GM12878 (cell line): ENCODE measurements at regions not wholly inside any gene's neighbourhood (a gene's known extent, or its start where the extent isn't known, plus 50 kb on each side); places are given as distances from the start of the nearest gene placed in this dataset.

Experiments
- CHD2 ChIP-seq: IDR thresholded peaks from 2 replicates; pipeline ENCODE4 v1.6.1; 2011; ENCODE audit warnings: low read depth, low read length, improper control_type of control experiment, borderline replicate concordance
- NFYB ChIP-seq: IDR thresholded peaks from 2 replicates; pipeline ENCODE4 v1.6.1; 2011; ENCODE audit warnings: low read depth, mild to moderate bottlenecking, low read length, improper control_type of control experiment, moderate library complexity; ENCODE audit not compliant: insufficient read depth
- TARDBP ChIP-seq: IDR thresholded peaks from 2 replicates; pipeline ENCODE4 v1.6.1; 2016; ENCODE audit warnings: borderline replicate concordance
- YBX1 ChIP-seq: fragments of 450-650 bp; IDR thresholded peaks from 2 replicates; pipeline ENCODE4 v1.6.1; 2016; ENCODE audit warnings: antibody characterized with exemption
- TF ChIP-seq, protein P1 (sequence below): fragments of 450-650 bp; IDR thresholded peaks from 2 replicates; pipeline ENCODE4 v1.6.1; 2014; ENCODE audit warnings: mild to moderate bottlenecking
- TF ChIP-seq, protein P2 (sequence below): fragments of 450-650 bp; formaldehyde crosslinking; IDR thresholded peaks from 2 replicates; pipeline ENCODE4 v1.5.0; 2022; ENCODE audit warnings: mild to moderate bottlenecking, missing genetic modification characterization
- TF ChIP-seq, protein P3 (sequence below): IDR thresholded peaks from 2 replicates; pipeline ENCODE4 v1.6.1; 2011; ENCODE audit warnings: low read depth, mild to moderate bottlenecking, low read length, moderate library complexity, borderline replicate concordance; ENCODE audit errors: extremely low read depth
- TF ChIP-seq, protein P4 (sequence below), 3 experiments: IDR thresholded peaks in 2 of 3; conservative IDR thresholded peaks in 1 of 3; 2 replicates each; pipeline ENCODE4 v1.5.1; 2011; ENCODE audit warnings: low read depth in 3 of 3, low read length in 3 of 3, mild to moderate bottlenecking in 3 of 3, control low read depth in 2 of 3, moderate library complexity in 2 of 3, inconsistent platforms in 1 of 3, mixed read lengths in 1 of 3; ENCODE audit not compliant: control insufficient read depth in 2 of 3, insufficient read depth in 1 of 3; ENCODE audit errors: extremely low read depth in 1 of 3

DNA sequence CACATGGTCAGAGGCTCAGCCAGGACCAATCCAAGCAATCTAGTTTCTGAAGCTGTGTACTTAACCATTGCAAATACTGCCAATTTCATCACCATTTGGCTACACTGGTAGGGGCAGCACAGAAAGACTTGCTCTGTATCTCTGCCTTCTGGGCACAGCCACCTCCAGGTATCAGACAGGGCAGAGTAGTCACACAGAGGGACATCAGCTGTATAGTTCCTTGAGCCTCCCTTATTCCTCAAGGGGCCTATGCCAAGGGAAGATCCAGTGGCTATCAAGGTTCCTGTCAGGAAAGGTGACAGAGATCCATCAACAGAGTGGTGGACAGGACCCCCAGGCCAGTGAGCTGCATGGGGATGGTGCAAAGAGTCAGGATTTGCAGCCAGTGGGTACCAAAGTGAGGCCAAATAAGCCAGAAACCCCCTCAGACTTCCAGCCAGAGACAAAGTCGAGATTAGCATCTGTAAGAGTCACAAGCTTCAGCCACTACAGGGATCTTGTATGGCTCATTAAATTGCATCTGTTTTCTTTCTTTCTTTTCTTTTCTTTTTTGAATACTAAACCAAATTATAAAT is 381.6 kb upstream of the CPEB2 start:
- TF ChIP-seq, protein P1, sequence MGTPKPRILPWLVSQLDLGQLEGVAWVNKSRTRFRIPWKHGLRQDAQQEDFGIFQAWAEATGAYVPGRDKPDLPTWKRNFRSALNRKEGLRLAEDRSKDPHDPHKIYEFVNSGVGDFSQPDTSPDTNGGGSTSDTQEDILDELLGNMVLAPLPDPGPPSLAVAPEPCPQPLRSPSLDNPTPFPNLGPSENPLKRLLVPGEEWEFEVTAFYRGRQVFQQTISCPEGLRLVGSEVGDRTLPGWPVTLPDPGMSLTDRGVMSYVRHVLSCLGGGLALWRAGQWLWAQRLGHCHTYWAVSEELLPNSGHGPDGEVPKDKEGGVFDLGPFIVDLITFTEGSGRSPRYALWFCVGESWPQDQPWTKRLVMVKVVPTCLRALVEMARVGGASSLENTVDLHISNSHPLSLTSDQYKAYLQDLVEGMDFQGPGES, result no peak
- TF ChIP-seq CHD2 (no peak), NFYB (no peak), TARDBP (no peak), YBX1 (no peak)
- TF ChIP-seq, protein P2, sequence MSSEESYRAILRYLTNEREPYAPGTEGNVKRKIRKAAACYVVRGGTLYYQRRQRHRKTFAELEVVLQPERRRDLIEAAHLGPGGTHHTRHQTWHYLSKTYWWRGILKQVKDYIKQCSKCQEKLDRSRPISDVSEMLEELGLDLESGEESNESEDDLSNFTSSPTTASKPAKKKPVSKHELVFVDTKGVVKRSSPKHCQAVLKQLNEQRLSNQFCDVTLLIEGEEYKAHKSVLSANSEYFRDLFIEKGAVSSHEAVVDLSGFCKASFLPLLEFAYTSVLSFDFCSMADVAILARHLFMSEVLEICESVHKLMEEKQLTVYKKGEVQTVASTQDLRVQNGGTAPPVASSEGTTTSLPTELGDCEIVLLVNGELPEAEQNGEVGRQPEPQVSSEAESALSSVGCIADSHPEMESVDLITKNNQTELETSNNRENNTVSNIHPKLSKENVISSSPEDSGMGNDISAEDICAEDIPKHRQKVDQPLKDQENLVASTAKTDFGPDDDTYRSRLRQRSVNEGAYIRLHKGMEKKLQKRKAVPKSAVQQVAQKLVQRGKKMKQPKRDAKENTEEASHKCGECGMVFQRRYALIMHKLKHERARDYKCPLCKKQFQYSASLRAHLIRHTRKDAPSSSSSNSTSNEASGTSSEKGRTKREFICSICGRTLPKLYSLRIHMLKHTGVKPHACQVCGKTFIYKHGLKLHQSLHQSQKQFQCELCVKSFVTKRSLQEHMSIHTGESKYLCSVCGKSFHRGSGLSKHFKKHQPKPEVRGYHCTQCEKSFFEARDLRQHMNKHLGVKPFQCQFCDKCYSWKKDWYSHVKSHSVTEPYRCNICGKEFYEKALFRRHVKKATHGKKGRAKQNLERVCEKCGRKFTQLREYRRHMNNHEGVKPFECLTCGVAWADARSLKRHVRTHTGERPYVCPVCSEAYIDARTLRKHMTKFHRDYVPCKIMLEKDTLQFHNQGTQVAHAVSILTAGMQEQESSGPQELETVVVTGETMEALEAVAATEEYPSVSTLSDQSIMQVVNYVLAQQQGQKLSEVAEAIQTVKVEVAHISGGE, result no peak
- TF ChIP-seq, protein P3, sequence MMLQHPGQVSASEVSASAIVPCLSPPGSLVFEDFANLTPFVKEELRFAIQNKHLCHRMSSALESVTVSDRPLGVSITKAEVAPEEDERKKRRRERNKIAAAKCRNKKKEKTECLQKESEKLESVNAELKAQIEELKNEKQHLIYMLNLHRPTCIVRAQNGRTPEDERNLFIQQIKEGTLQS, result no peak
- TF ChIP-seq, protein P4, sequence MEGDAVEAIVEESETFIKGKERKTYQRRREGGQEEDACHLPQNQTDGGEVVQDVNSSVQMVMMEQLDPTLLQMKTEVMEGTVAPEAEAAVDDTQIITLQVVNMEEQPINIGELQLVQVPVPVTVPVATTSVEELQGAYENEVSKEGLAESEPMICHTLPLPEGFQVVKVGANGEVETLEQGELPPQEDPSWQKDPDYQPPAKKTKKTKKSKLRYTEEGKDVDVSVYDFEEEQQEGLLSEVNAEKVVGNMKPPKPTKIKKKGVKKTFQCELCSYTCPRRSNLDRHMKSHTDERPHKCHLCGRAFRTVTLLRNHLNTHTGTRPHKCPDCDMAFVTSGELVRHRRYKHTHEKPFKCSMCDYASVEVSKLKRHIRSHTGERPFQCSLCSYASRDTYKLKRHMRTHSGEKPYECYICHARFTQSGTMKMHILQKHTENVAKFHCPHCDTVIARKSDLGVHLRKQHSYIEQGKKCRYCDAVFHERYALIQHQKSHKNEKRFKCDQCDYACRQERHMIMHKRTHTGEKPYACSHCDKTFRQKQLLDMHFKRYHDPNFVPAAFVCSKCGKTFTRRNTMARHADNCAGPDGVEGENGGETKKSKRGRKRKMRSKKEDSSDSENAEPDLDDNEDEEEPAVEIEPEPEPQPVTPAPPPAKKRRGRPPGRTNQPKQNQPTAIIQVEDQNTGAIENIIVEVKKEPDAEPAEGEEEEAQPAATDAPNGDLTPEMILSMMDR (IDR thresholded peaks at IDR 0.05 in 2 of 3, conservative IDR thresholded peaks at IDR 0.05 in 1 of 3; ENCODE audit: control insufficient read depth in 2 of 3, extremely low read depth in 1 of 3, insufficient read depth in 1 of 3, low read depth in 3 of 3, low read length in 3 of 3), result no peak
